ENCODE measurements at regions not wholly inside any gene's neighbourhood (a gene's known extent, or its start where the extent isn't known, plus 50 kb on each side); places are given as distances from the start of the nearest gene placed in this dataset.
"Not testable (repeated sequence)": the region's sequence is repeated elsewhere in the genome, so short reads cannot be mapped to it uniquely, and the experiment has no call there.

DNA sequence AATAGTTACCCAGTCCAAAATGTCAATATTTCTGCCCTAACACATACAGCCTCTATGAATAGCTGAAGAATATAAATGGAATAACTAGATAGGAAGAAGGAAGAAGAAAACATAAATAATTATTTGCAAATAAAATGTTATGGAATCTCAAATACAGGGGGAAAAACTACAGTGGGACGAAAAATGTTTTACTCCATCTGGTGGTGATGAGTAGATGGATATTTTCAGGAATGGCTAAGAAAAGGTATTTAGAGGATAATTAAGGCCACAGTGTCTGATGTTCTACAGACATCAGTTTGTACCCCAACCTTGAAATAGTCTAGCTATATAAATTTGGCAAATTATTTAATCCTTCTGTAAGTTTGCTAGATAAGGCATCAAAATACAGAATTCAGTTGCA, 178.1 kb upstream of the FSHR start:
- no peak for DNase-seq (ENCODE audit: low read depth, low spot score)

DNA sequence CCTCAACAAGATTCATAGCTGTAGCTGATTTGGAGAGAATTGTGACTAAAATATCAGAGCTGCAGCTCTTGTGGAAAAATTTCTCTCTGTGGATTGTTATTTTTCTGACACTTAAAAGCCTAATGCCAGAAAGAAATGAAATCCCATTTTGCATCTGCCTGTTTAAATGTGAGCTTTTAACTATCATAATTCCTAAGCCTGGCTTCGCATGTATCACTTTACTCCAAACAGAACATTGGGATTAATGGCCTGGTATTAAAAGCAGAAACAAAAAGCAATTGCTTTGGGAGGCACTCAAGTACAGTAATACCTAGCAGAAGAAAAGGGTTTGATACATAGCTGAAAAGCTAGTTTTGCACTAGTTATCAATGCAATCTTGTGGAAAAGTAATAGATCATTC, 164.2 kb upstream of the FSHR start:
- no peak for DNase-seq (ENCODE audit: low read depth, low spot score)

DNA sequence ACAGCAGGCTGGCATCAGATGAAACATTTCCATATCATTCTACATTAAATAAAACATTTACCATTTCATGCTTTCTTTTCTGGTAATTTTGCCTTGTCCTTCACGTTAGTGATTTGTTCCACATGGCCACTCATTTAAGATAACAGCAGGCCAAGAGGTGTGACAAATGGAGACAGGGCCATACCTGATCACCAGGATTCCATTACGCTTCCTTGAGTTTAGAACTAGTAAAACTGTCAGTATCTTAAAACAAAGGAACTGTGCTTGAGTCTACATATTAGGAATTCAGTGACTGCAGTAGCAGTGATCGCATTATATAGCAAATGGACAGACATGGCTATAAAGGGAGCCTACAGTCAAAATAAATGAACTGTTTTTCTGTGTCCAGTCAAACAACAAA, 155.1 kb upstream of the FSHR start:
- no peak for DNase-seq (ENCODE audit: low read depth, low spot score)

DNA sequence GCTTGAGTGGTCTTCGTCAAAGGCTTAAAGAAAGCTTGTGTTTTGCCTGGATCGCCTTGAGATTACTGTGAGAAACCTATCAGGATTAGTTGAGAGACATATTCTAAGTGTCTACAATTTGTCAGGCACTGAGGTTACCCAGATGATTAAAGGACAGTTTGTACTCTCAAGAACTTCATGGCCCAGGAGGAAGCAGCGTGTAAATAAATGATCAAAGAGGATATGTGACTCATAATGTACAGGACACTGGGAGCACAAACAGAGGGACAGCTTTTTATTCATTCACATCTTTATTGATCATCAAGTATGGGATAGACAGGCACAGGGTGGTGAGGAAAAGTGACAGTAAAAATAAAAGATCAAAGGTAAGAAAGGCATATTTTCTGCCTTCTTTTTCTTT, 152.6 kb upstream of the FSHR start:
- DNase-seq (ENCODE audit: low read depth, low spot score), result no peak

DNA sequence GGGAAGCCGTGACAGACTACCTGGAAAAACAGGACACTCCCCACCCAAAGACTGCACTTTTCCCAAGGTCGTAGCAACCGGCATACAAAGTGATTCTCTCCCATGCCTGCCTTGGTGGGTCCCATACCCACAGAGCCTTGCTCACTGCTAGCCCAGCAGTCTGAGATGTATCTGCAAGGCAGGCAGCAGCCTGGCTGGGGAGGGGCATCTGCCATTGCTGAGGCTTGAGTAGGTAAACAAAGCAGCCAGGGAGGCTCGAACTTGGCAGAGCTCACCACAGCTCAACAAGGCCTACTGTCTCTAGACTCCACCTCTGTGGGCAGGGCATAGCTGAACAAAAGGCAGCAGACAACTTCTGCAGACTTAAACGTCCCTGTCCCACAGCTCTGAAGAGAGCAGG, 144.4 kb upstream of the FSHR start:
- DNase-seq (ENCODE audit: low read depth, low spot score), result not testable (repeated sequence)

DNA sequence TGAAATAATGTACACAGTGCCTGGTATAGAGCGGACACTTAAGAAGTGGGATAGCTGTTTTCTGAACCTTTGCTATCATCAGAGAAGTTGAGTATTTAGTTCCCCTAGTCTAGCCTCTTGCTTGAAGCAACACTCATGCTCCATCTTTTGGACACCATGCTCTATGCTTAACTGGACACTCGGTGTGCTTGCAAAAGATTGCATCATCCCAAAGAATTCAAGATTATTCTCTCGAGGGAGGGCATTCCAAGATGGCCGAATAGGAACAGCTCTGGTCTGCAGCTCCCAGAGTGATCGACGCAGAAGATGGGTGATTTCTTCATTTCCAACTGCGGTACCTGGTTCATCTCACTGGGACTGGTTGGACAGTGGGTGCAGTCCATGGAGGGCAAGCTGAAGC, 143.9 kb upstream of the FSHR start:
- no peak for DNase-seq (ENCODE audit: low read depth, low spot score)

DNA sequence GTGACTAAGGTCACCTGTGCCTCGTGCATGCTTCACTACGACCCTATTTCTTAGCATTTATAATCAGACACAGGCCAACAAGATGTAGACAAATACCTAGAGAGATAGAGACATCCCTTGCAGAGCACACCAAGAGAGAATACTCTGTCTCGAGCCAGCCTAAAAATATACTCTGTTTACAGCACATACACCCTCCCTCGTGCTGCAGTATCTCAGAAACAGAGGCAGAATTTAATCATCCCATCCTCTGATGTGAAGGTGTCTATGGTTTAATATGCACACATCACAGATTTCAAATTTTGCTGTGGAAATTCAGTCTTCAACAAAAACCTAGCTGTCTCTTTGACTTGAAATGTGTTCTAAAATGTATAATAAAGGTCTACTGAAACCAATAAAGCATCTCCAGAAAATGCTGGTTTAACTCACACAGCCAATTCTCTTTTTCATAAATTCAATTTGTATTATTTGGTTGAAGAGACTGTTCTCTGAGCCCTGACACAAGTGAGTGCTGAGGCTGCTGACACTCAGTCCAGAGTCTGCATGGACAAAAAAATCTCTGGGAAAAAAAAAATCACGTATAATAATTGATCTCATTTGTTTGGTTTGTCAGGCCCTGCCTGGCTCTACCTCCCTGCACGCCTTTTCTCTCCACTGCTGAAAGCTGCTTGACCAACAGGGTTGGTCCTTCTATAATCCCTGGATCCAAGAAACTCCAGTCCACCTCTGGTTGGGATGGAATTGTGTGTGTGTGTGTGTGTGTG, 142.0 kb upstream of the FSHR start:
- no peak for DNase-seq (ENCODE audit: low read depth, low spot score)

DNA sequence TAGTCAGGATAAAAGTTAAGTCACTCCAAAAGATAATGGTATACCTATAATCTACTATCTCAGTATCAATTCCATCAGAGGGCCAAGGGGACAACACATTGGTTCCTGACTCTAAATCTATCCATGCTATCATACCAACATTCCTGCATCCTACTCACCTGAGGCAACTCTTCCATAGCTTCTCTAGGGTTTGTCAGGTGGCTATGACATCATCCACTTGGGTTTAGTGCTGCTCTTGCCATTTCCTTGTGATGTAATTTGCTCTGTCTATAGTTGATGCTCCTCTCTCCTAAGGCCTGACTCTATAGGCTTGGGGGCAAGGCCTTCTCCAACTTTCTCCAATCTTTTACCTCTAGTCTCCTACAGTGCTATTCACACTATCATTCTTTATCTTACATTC, 139.9 kb upstream of the FSHR start:
- no peak for DNase-seq (ENCODE audit: low read depth, low spot score)

DNA sequence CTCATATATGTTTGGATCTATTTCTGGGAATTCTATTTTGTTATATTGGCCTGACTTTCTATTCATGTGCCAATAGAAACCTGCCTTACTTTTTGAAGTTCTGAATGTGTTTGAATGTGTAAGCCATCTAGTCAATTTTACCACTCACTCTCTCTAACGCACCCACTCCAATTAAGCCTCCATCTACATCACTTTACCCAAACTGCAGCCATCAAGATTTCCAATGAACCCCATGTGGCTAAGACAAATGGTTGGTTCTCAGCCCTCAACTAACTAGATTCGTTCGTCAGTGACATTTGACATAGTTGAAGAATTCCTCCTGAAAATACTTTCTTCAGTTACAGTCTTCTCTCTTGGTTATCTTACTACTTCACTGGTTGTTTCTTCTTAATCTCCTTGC, 137.3 kb upstream of the FSHR start:
- no peak for DNase-seq (ENCODE audit: low read depth, low spot score)

DNA sequence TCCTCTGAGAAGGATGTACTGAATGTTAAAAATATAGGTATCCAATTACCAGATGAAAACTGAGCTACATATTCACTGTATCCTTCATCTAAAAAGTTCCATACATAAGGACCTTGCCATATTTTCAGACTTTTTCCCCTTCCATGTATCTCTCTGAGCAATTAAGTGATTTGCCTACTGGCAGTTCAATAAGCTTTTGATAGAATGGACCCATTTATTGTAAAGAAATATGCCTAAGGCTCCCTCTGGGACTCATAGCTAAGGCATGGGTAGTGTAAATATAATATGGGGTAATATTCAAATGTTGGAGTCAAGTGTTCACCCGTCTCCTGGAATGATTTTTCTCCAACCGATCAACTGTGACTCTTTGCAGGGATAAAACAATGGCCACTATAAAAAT, 135.4 kb upstream of the FSHR start:
- DNase-seq (ENCODE audit: low read depth, low spot score), result no peak

DNA sequence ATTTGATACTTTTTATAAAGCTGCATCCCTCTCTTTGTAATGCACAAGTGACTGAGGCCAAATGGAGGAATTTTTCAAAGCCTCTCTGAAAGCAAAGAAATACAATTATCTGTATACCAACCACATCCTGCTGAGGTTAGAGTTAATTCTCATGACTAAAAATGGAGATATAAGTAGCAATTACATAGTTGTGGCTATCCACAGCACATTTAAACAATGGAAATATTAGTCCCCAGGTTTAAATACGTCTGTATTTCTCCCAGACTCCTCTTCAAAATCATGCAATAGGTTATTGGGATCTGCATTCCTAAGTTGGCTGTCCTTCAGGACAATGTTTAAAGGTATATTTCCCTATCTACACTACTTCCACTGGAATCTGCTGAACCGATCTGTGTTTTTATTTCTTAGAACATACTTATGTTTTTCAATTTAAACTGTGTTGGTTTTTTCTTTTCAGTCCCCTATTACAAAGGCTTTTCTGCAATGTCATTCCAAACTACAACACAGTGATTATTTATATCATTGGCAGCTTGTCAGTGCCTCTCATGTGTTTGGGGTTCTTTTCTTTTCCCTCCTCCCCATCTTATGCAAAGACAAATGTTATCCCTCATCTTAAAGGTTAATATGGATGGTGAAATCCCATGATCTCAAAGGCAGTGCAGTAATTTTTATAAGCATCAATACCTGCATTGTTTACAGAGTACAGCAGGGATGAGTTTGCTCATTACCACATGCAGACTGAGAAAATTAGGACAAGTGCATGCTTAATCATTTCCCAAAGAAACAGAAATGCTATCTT, 134.8 kb upstream of the FSHR start:
- DNase-seq (ENCODE audit: low read depth, low spot score), result no peak

DNA sequence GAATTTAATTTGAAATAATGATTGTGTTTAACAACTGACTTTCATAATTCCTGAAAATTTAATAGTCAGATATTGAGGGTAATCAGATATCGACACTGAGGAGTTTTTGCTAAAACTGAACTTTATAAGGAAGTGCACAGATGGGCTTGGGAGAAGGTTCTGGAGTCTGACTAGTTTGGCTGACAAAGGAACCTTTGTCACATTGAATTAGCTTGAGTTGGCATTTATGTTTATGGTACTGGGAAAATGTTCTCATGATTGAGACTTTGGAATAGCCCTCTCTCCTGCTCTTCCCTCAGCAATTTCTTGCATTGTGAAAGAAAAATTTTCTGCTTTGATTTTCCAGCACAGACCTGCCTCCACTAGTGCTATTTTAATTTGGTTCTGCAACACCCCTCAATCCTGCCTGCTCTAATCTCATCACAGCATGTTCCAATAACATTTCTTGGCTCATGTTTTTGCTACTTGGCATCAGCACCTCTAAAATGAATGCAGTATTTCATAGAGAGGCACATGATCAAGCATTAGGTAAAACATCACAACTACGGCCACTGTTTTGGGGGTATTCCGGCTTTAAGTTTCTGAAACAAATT, 133.9 kb upstream of the FSHR start:
- DNase-seq (ENCODE audit: low read depth, low spot score), result no peak

DNA sequence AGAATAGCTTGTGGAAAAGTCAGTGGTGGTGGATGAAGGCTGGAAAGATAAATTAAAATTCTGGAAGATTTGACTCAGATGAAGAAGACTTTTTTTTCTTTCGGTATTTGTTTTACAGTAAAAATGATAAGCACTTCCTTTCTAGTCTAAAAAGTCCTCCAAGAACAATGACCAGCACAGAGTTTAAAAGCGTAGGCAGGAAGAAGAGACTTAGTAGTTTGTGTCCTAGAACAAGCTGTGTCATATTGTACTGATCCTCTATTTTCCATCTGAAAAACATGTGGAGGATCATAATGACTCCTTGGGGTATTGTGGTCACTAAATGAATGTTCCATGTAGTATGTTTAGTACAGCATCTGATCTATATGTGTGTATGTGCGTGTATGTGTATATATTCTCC, 132.4 kb upstream of the FSHR start:
- DNase-seq (ENCODE audit: low read depth, low spot score), result no peak

DNA sequence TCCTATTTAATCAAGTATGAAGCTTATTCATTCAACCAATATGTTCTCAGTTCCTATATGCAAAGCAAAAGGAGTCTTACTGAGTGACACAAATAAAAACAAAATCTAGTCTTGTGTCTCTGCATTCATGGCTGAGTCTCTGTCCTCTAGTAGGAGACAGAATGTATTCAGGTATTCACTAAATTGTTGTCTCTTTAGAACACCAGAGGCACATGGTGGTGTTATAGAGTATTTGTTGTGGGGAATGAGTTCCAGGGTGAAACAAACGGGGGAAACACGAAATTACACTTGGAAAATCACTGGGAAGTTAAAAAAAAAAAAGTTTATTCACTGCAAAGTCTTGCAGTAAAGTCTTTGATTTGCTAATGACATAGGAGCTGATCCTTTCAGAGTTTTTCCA, 131.7 kb upstream of the FSHR start:
- DNase-seq (ENCODE audit: low read depth, low spot score), result no peak

DNA sequence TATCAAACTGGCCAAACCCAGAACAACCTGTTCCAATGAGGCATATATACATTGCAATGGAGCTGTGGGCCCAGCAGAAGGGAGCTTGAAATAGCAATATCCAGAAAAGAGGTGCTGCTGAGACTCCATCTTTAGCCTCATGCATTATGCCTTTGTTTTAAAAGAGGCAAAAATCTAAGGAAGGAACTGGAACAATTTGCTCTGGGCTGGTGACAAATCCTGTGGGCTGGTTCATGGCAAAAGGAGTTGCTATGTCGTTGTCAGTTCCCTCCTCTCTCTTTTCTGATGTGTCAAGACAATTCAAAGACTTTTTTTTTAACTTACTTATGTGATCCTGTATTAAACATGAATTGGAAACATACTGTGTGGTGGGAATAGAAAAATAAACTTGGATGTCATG, 124.2 kb upstream of the FSHR start:
- DNase-seq (ENCODE audit: low read depth, low spot score), result no peak

DNA sequence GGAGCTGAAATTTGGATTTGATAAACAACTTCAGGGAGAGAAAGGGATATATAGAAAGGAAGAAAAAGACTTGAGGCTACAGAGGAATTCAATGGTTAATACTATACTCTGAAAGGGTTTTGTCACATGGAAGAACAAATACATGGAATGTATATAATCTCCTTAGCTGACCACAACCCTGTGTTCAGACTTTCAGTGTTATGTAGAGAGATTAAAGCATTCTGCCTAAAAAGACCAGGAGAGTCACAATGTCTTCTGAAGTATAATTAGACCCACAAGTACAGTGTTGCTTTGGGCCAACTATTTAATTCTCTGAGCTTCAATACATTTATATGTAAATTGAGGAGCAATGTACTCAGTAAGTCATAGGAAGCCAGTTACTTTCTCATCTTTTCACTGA, 123.8 kb upstream of the FSHR start:
- peak; percentile 1 for DNase-seq (ENCODE audit: low read depth, low spot score)

DNA sequence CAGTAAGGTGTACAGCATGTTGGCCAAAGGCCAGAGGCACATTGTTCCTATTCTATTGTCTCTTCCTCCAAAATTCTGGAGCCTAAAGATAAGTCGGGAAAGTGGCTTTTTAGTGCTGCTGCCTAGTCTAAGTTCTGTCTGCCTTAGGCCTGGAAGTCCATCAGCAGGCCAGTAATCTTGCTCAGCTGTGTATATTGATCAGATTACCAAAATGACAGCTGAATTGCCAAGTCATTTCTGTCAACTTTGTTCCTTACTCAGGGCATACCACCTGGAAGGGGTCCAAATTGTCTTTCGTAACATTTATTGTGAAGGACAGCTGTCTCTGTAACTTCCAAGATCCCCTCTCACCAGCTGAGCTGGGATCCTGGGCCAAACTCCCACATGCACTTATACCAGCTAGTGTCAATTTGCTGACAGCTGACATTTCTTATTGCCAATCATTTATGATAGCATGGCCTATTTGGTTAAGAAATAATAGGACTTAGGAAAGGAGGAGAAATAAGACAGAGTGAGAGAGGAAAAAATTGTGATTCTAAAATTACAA, 116.8 kb upstream of the FSHR start:
- no peak for DNase-seq (ENCODE audit: low read depth, low spot score)

DNA sequence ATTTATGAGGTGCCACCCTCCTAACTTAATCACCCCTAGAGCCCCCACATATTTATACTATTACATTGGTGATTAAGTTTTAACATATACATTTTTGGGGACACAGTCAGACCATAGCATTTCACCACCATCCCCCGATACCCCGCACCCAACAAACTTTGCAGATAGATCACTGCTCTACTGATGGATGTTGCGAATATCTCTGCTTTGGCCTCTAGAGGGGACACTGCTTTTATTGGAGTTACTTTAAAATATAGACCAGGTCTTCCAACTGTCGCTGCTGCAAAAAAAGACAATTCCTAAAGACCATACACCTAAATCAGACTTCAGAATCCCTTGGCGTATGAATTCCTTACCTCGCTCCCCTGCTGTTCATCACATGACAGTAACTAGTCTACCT, 115.8 kb upstream of the FSHR start:
- no peak for DNase-seq (ENCODE audit: low read depth, low spot score)

DNA sequence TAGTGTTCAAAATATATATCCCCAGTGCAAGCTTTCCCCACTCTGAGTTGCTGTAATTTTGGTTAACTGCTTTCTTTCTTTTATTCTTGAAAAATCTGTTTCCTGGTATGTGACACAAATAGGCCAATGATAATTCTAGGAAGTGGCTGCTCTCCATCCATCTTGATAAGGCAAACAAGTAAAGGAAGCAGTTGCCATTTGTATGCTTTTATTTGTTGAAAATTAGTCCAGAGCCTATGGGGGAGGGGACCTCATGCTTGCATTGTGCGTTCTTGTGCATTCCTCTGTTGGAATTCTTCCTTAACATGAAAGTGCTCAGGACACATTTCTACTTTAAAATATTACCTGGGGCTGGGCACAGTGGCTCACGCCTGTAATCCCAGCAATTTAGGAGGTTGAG, 111.2 kb upstream of the FSHR start:
- DNase-seq (ENCODE audit: low read depth, low spot score), result no peak

DNA sequence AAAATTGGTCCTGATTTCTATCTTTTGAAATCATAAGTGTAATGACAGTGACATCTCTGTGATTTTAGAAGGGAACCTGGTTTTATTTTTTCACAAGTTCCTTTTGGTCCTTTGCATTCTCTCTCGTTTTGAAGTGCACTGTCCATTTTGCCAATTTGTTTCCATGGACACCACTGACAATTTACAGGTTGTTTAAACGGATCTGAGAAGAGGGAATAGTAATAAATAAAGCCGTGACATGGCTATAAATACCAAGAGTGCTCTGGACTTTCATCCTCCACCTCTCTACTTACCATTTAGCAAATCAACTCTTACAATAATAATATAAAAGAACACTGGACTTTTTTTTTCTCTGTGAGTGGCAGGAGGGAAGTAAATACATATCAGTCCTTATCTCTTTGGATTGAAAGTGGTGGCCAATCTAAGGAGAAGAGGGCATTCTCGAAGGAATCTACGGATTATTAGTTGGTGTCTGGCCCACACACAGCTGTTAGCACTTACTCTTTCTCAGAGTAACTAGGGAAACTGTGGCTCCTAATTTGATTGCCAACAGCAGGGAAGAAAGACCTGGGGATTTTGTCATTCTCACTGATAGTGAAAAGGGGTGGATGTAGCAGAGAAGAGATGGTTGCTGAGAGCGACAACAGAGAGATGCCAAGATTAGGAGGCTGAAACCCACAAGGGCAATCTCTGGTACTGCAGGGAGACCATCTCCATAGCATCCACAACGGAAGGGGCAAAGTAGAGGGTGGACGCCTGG, 108.7 kb upstream of the FSHR start:
- no peak for DNase-seq (ENCODE audit: low read depth, low spot score)

DNA sequence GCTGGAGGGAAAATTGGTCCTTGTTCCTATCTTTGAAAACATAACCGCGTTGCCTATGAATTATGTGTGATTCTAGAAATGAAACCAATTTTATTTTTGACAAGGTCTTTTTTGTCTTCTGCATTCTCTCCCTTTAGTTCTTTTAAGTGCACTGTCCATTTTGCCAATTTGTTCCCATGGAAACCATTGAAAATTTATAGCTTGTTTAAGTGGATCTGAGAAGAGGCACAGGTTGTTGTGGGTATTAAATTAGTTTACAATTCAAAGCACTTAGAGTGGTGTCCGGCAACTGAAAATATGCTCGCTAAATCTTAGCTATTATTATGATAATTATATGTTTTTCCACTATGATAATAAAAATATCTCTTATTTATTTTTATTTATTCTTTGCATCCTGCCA, 107.5 kb upstream of the FSHR start:
- DNase-seq (ENCODE audit: low read depth, low spot score), result no peak

DNA sequence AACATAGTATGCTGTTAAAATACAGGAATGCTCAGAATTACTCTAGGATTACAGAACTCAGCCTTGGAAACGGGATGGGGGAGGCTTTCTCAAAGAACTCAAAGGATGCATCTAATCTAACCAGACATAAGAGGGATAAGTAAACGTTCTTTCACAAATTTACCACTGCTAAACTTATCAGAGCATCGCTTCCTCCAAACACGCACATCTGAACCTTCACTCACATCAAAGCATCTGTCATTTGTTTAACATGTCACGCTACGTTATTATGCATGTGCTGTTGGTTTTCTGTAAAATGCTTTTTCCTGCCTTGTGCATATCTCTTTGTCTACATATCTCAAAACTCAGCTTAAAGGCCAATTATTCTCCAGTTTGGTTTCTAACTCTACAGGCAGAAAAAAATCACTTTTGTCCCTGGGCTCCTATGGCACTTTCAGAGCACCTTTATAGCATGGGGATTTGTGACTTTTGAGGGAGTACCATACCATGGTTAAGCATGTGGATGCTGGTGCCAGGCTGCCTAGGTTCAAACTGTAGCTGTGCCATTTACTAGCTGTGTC, 106.7 kb upstream of the FSHR start:
- no peak for DNase-seq (ENCODE audit: low read depth, low spot score)

All from brain pericyte (primary cell).